ENCODE measurements at regions not wholly inside any gene's neighbourhood (a gene's known extent, or its start where the extent isn't known, plus 50 kb on each side); places are given as distances from the start of the nearest gene placed in this dataset.

DNA sequence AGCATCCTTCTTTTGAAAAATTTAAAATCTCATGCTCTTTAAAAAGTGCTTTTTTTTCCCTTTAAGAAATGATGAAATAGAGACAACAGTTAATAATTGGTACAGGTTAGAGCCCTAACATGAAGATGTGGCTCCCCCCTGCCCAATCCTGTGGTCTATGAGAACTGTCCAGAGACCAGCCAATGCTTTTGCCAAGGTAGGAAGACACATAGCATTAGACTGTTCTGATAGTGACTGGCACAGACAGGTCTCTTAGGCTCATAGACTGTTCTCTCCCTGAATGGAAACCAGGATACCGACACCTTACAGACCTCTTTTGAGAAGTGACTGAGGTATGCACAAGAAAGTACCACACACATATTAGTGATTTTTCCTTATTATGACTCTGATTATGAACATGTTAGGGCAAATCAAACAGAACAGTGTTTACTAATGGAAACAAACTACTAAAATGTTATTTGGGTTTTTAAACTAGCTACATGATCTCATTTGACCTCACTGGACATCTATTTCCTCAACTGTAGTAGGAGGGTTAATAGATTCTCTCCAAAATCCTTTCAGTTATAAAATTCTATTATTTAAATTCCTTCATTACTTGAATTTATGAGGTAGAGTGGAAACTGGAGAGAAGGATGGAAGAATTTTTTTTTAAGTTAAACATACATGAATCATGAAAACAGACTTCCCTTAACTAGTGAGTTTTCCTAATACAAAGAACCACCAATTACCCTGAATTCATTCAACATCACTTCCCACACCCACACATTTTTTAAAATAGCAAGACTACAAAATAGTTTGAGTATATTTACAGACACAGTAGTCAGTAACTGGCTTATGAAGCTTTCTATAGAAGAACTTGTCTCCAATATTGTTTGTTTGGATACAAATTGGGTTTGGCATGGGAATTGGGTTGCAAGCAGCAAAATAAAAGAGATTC lies 120.4 kb downstream of the OGFRL1 start:
- Histone ChIP-seq H3K36me3 (ENCODE audit: control insufficient read depth, insufficient read depth, low read length) (no peaks in the 10 kb centered on the region), H3K9ac (ENCODE audit: extremely low read depth, low read length, poor library complexity, severe bottlenecking) (no peak overlapping the region), H3K27me3 (ENCODE audit: control insufficient read depth, insufficient read depth, low read length, poor library complexity, severe bottlenecking) (no peaks in the 10 kb centered on the region), H3K9me3 (ENCODE audit: control insufficient read depth, low read length) (no peaks in the 10 kb centered on the region), H3K27ac (ENCODE audit: low read depth, low read length) (no peak overlapping the region), H3K4me1 (ENCODE audit: control insufficient read depth, insufficient read depth, low read length) (peaks cover 6% of the 10 kb centered on the region), H3K4me3 (ENCODE audit: low read length) (no peak overlapping the region)
- no peak for TF ChIP-seq CTCF (conservative IDR thresholded peaks at IDR 0.05)
- no peaks in the 10 kb centered on the region for H3K9me3 Mint-ChIP-seq
- WGBS, 2 experiments (ENCODE audit: insufficient coverage in 1 of 2, insufficient read length in 1 of 2): 89% methylated on average over 1 of the region's 1 CpG; no CpG with 5 or more reads in 1 of the 2 experiments
- peaks cover 49% of the 10 kb centered on the region for H3K4me1 Mint-ChIP-seq
- no peaks in the 10 kb centered on the region for H3K27me3 Mint-ChIP-seq (ENCODE audit: insufficient read depth)
- H3K27ac Mint-ChIP-seq: no peak overlapping the region
- DNase-seq: no peak
- no peak overlapping the region for H3K4me3 Mint-ChIP-seq
- H3K36me3 Mint-ChIP-seq (ENCODE audit: low read depth): no peaks in the 10 kb centered on the region

- TF ChIP-seq CTCF (conservative IDR thresholded peaks at IDR 0.05): no peak
- H3K27me3 ChIP-seq (ENCODE audit: control insufficient read depth, insufficient read depth, low read length, poor library complexity, severe bottlenecking): no peaks in the 10 kb centered on the region
- no peaks in the 10 kb centered on the region for H3K36me3 Mint-ChIP-seq (ENCODE audit: low read depth)
- no peak overlapping the region for H3K4me3 Mint-ChIP-seq
- no peaks in the 10 kb centered on the region for H3K36me3 ChIP-seq (ENCODE audit: control insufficient read depth, insufficient read depth, low read length)
- H3K9ac ChIP-seq (ENCODE audit: extremely low read depth, low read length, poor library complexity, severe bottlenecking): no peak overlapping the region
- no peak overlapping the region for H3K4me3 ChIP-seq (ENCODE audit: low read length)
- no peaks in the 10 kb centered on the region for H3K4me1 ChIP-seq (ENCODE audit: control insufficient read depth, insufficient read depth, low read length)
- 89 to 100% methylated on average over 1 to 4 of the region's 4 CpGs for WGBS, 2 experiments (ENCODE audit: insufficient coverage in 1 of 2, insufficient read length in 1 of 2)
- H3K27ac ChIP-seq (ENCODE audit: low read depth, low read length): no peak overlapping the region
- no peak overlapping the region for H3K27ac Mint-ChIP-seq
- H3K27me3 Mint-ChIP-seq (ENCODE audit: insufficient read depth): no peaks in the 10 kb centered on the region
- H3K4me1 Mint-ChIP-seq: peaks cover 40% of the 10 kb centered on the region
- no peak for DNase-seq
- H3K9me3 ChIP-seq (ENCODE audit: control insufficient read depth, low read length): no peaks in the 10 kb centered on the region
- no peaks in the 10 kb centered on the region for H3K9me3 Mint-ChIP-seq
Observed at GRCh38 chr6:71410164-71410566, 121.6 kb downstream of the OGFRL1 start.

GRCh38 chr6:71410681-71411080 lies 122.1 kb downstream of the OGFRL1 start:
- Mint-ChIP-seq H3K4me1 (peaks cover 35% of the 10 kb centered on the region), H3K27me3 (ENCODE audit: insufficient read depth) (no peaks in the 10 kb centered on the region), H3K36me3 (ENCODE audit: low read depth) (no peaks in the 10 kb centered on the region), H3K9me3 (no peaks in the 10 kb centered on the region), H3K4me3 (no peak overlapping the region), H3K27ac (no peak overlapping the region)
- no peak overlapping the region for H3K4me3 ChIP-seq (ENCODE audit: low read length)
- 89 to 98% methylated on average over 1 of the region's 1 CpG for WGBS, 2 experiments (ENCODE audit: insufficient coverage in 1 of 2, insufficient read length in 1 of 2)
- no peak for TF ChIP-seq CTCF (conservative IDR thresholded peaks at IDR 0.05)
- H3K27me3 ChIP-seq (ENCODE audit: control insufficient read depth, insufficient read depth, low read length, poor library complexity, severe bottlenecking): no peaks in the 10 kb centered on the region
- no peak overlapping the region for H3K9ac ChIP-seq (ENCODE audit: extremely low read depth, low read length, poor library complexity, severe bottlenecking)
- no peak overlapping the region for H3K27ac ChIP-seq (ENCODE audit: low read depth, low read length)
- H3K9me3 ChIP-seq (ENCODE audit: control insufficient read depth, low read length): no peaks in the 10 kb centered on the region
- no peaks in the 10 kb centered on the region for H3K4me1 ChIP-seq (ENCODE audit: control insufficient read depth, insufficient read depth, low read length)
- no peaks in the 10 kb centered on the region for H3K36me3 ChIP-seq (ENCODE audit: control insufficient read depth, insufficient read depth, low read length)
- no peak for DNase-seq
